ENCODE measurements at regions not wholly inside any gene's neighbourhood (a gene's known extent, or its start where the extent isn't known, plus 50 kb on each side); places are given as distances from the start of the nearest gene placed in this dataset.

DNA sequence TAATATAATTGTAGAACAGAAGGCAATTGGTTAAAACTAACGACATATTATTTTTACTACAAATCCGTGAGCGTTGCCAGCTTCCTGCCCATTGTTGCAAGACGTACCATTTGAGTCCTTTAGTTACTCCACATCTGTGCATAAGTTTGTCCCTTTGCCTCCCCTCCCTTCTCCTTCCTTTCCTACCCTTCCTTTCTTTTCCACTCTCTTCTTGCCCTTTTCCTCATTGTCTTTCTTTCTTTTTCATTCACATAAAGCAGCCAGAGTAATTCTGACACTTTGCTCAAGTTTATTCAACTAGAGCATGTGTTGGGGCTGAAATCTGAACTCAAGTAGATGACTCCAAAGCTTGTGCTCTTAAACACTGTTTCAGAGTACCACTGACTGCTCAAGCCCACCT, 239.1 kb downstream of the FOXG1 start:
- no peak for DNase-seq (ENCODE audit: low read depth in 1 of 2, low spot score in 2 of 2)
- H3K27me3 ChIP-seq (replicated peaks in 1 of 4; ENCODE audit: control insufficient read depth in 3 of 4, extremely low read depth in 1 of 4, insufficient read depth in 3 of 4, low read length in 3 of 4): no peaks in the 10 kb centered on the region
- H3K4ac ChIP-seq (replicated peaks; ENCODE audit: insufficient read length, low read depth, low read length): no peak overlapping the region
- no peak for TF ChIP-seq POU5F1 (IDR thresholded peaks at IDR 0.05; ENCODE audit: low read depth, low read length)
- TF ChIP-seq, protein P1, sequence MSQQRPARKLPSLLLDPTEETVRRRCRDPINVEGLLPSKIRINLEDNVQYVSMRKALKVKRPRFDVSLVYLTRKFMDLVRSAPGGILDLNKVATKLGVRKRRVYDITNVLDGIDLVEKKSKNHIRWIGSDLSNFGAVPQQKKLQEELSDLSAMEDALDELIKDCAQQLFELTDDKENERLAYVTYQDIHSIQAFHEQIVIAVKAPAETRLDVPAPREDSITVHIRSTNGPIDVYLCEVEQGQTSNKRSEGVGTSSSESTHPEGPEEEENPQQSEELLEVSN (IDR thresholded peaks at IDR 0.05): no peak
- no peak for TF ChIP-seq GABPA (IDR thresholded peaks at IDR 0.05; ENCODE audit: borderline replicate concordance, insufficient read depth, low read length)
- no peak for TF ChIP-seq NRF1 (IDR thresholded peaks at IDR 0.05; ENCODE audit: low read depth, low read length)
- TF ChIP-seq TBP (IDR thresholded peaks at IDR 0.05; ENCODE audit: low read depth, low read length): no peak
- TF ChIP-seq, protein P2, sequence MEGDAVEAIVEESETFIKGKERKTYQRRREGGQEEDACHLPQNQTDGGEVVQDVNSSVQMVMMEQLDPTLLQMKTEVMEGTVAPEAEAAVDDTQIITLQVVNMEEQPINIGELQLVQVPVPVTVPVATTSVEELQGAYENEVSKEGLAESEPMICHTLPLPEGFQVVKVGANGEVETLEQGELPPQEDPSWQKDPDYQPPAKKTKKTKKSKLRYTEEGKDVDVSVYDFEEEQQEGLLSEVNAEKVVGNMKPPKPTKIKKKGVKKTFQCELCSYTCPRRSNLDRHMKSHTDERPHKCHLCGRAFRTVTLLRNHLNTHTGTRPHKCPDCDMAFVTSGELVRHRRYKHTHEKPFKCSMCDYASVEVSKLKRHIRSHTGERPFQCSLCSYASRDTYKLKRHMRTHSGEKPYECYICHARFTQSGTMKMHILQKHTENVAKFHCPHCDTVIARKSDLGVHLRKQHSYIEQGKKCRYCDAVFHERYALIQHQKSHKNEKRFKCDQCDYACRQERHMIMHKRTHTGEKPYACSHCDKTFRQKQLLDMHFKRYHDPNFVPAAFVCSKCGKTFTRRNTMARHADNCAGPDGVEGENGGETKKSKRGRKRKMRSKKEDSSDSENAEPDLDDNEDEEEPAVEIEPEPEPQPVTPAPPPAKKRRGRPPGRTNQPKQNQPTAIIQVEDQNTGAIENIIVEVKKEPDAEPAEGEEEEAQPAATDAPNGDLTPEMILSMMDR (IDR thresholded peaks at IDR 0.05; ENCODE audit: control extremely low read depth in 1 of 3, insufficient read depth in 1 of 3, low read depth in 1 of 3, low read length in 3 of 3): no peak
- no peak for TF ChIP-seq TEAD4 (IDR thresholded peaks at IDR 0.05; ENCODE audit: low read depth, low read length)
- no peak for TF ChIP-seq EP300 (IDR thresholded peaks at IDR 0.05; ENCODE audit: borderline replicate concordance in 1 of 2, low read depth in 2 of 2, low read length in 2 of 2)
- TF ChIP-seq RFX5 (IDR thresholded peaks at IDR 0.05; ENCODE audit: borderline replicate concordance, low read depth, low read length): no peak
- TF ChIP-seq SIX5 (IDR thresholded peaks at IDR 0.05; ENCODE audit: low read depth, low read length): no peak
- no peak for TF ChIP-seq TCF12 (IDR thresholded peaks at IDR 0.05; ENCODE audit: low read depth, low read length)
- H3K18ac ChIP-seq (ENCODE audit: extremely low read depth, low read length): no peak overlapping the region
- no peaks in the 10 kb centered on the region for H3K23me2 ChIP-seq (ENCODE audit: low read depth, low read length)
- H2BK12ac ChIP-seq (ENCODE audit: low read depth, low read length): no peak overlapping the region
- FAIRE-seq: no peak
- no peak overlapping the region for H3K27ac ChIP-seq (ENCODE audit: low read depth, low read length)
- H2BK120ac ChIP-seq (replicated peaks; ENCODE audit: low read depth, low read length): no peak overlapping the region
- H2AFZ ChIP-seq (ENCODE audit: low read length): no peak overlapping the region
- H3K56ac ChIP-seq (replicated peaks; ENCODE audit: insufficient read length, low read depth, low read length): no peak overlapping the region
- H3K14ac ChIP-seq (ENCODE audit: insufficient read length): no peak overlapping the region
- no peak overlapping the region for H2BK20ac ChIP-seq (ENCODE audit: low read length)
- H3K79me1 ChIP-seq (ENCODE audit: low read depth, low read length): no peaks in the 10 kb centered on the region
- no peak overlapping the region for H4K5ac ChIP-seq (ENCODE audit: insufficient read length, low read depth, low read length)
- ChIA-PET CTCF (ENCODE audit: partially characterized antibody) (no interaction called here), POLR2A (ENCODE audit: partially characterized antibody) (no interaction called here)
- H4K8ac ChIP-seq (ENCODE audit: extremely low read depth, insufficient read depth, low read length): no peak overlapping the region
- H3K4me1 ChIP-seq (replicated peaks in 1 of 4; ENCODE audit: control insufficient read depth in 3 of 4, insufficient read depth in 4 of 4, low read length in 3 of 4): no peaks in the 10 kb centered on the region
- H3K9me3 ChIP-seq (ENCODE audit: insufficient read depth in 2 of 2, low read depth in 1 of 2, low read length in 1 of 2): no peaks in the 10 kb centered on the region
- no peak overlapping the region for H3K9ac ChIP-seq (replicated peaks in 1 of 4; ENCODE audit: extremely low read depth in 1 of 4, low read depth in 3 of 4, low read length in 3 of 4)
- no peak overlapping the region for H2BK15ac ChIP-seq (ENCODE audit: low read length)
- no peak overlapping the region for H3K4me2 ChIP-seq (ENCODE audit: insufficient read depth in 1 of 2, low read depth in 2 of 2, low read length in 2 of 2)
- no peaks in the 10 kb centered on the region for H3K36me3 ChIP-seq (ENCODE audit: control insufficient read depth in 2 of 4, insufficient read depth in 4 of 4, low read length in 3 of 4)
- WGBS, 2 experiments (ENCODE audit: extremely low coverage in 1 of 2, insufficient coverage in 1 of 2, insufficient read length in 1 of 2, insufficient replicate concordance in 2 of 2, low coverage in 1 of 2, low lambda C conversion rate in 2 of 2, missing lambda C conversion rate in 1 of 2): 94% methylated on average over 4 of the region's 4 CpGs; no CpG with 5 or more reads in 1 of the 2 experiments
- H2AK5ac ChIP-seq (ENCODE audit: low read depth, low read length): no peak overlapping the region
- no peak overlapping the region for H3K23ac ChIP-seq (ENCODE audit: insufficient read length)
- H3K4me3 ChIP-seq (ENCODE audit: extremely low read depth in 1 of 4, insufficient read depth in 2 of 4, low read depth in 3 of 4, low read length in 4 of 4): no peak overlapping the region
- no peaks in the 10 kb centered on the region for H3K79me2 ChIP-seq (ENCODE audit: control insufficient read depth in 1 of 2, insufficient read depth in 2 of 2, low read length in 2 of 2)
- H4K20me1 ChIP-seq (replicated peaks in 1 of 2; ENCODE audit: control insufficient read depth in 1 of 2, insufficient read depth in 2 of 2, low read length in 2 of 2): no peaks in the 10 kb centered on the region
- no peak overlapping the region for H4K91ac ChIP-seq (replicated peaks; ENCODE audit: insufficient read length, low read length)
- no peak overlapping the region for H2BK5ac ChIP-seq (ENCODE audit: low read depth, low read length)
